PC-3 (cell line): ENCODE measurements at regions not wholly inside any gene's neighbourhood (a gene's known extent, or its start where the extent isn't known, plus 50 kb on each side); places are given as distances from the start of the nearest gene placed in this dataset.

Experiments used
- EZH2phosphoT487 ChIP-seq: fragments of 300-600 bp; sonication (generic); IDR thresholded peaks from 2 replicates; pipeline ENCODE4 v1.6.1; 2018; ENCODE audit warnings: mild to moderate bottlenecking, antibody characterized with exemption, low read length, borderline replicate concordance
- TF ChIP-seq, protein P1 (sequence below): fragments of 300-600 bp; sonication (generic); conservative IDR thresholded peaks from 2 replicates; pipeline ENCODE4 v1.5.1; 2017; ENCODE audit warnings: antibody characterized with exemption, low read depth, mild to moderate bottlenecking, low read length

DNA sequence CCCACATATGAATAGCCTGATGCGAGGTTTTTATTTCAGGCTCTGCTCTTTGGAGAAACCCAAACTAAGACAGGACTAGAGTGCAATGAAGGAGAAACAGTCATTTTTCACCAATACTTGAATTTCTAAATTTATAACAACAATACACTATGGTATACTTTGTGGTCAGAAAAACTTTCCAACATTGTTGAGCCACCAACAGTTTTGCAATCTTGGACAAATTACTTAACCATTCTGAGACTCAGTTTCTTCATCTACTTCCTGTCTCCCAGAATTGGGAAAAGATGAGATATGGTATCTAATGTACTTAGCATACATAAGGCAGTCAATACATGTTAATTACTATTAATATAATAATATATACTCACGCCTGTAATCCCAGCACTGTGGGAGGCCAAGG, 519.8 kb upstream of the PLXNA2 start:
- TF ChIP-seq, protein P1, sequence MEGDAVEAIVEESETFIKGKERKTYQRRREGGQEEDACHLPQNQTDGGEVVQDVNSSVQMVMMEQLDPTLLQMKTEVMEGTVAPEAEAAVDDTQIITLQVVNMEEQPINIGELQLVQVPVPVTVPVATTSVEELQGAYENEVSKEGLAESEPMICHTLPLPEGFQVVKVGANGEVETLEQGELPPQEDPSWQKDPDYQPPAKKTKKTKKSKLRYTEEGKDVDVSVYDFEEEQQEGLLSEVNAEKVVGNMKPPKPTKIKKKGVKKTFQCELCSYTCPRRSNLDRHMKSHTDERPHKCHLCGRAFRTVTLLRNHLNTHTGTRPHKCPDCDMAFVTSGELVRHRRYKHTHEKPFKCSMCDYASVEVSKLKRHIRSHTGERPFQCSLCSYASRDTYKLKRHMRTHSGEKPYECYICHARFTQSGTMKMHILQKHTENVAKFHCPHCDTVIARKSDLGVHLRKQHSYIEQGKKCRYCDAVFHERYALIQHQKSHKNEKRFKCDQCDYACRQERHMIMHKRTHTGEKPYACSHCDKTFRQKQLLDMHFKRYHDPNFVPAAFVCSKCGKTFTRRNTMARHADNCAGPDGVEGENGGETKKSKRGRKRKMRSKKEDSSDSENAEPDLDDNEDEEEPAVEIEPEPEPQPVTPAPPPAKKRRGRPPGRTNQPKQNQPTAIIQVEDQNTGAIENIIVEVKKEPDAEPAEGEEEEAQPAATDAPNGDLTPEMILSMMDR = no peak
- no peak for TF ChIP-seq EZH2phosphoT487
